ENCODE measurements at regions not wholly inside any gene's neighbourhood (a gene's known extent, or its start where the extent isn't known, plus 50 kb on each side); places are given as distances from the start of the nearest gene placed in this dataset.

GRCh38 chr14:65303899-65304222 lies 108.7 kb upstream of the FUT8 start:
- Histone ChIP-seq H2BK15ac (ENCODE audit: low read depth, low read length) (no peak overlapping the region), H2AK5ac (ENCODE audit: low read depth, low read length) (no peak overlapping the region), H2BK120ac (ENCODE audit: low read depth, low read length) (peak overlapping the region; percentile 53; the same call in 1 of the 2 replicates), H3K18ac (ENCODE audit: low read depth, low read length) (no peak overlapping the region), H3K79me1 (ENCODE audit: low read depth in 1 of 2, low read length in 2 of 2) (no peaks in the 10 kb centered on the region), H2AK9ac (replicated peaks; ENCODE audit: low read depth, low read length, poor library complexity) (peak overlapping the region; percentile 56), H3K27me3 (ENCODE audit: control insufficient read depth, insufficient read depth, low read length) (no peaks in the 10 kb centered on the region), H3K4ac (ENCODE audit: low read depth, low read length) (peak overlapping the region; percentile 15; the same call in 1 of the 2 replicates), H4K5ac (ENCODE audit: low read depth, low read length) (no peak overlapping the region), H3K14ac (replicated peaks; ENCODE audit: low read depth, low read length) (peak overlapping the region; percentile 53; the same call in 1 of the 2 replicates), H3K36me3 (ENCODE audit: control insufficient read depth, insufficient read depth, low read length) (no peaks in the 10 kb centered on the region), H3K4me3 (ENCODE audit: insufficient read depth, low read depth, low read length) (no peak overlapping the region), H3K9ac (ENCODE audit: low read depth, low read length) (no peak overlapping the region), H3K23ac (ENCODE audit: low read depth, low read length) (no peak overlapping the region), H3K4me1 (ENCODE audit: control insufficient read depth, insufficient read depth, low read length) (peaks cover 3% of the 10 kb centered on the region; the same call in 1 of the 2 replicates), H2BK20ac (ENCODE audit: low read depth, low read length) (peak overlapping the region; percentile 41; the same call in 1 of the 2 replicates), H3K9me3 (ENCODE audit: control insufficient read depth, insufficient read depth, low read length) (no peaks in the 10 kb centered on the region), H4K91ac (ENCODE audit: insufficient read depth, low read depth, low read length) (no peak overlapping the region; the same call in 1 of the 2 replicates), H4K20me1 (ENCODE audit: insufficient read depth, low read length) (no peaks in the 10 kb centered on the region), H3K9me1 (ENCODE audit: insufficient read depth, low read length) (no peaks in the 10 kb centered on the region), H3K27ac (ENCODE audit: insufficient read depth, low read length) (no peak overlapping the region), H3K56ac (ENCODE audit: extremely low read depth, insufficient read depth, low read length) (no peak overlapping the region), H2AFZ (replicated peaks; ENCODE audit: low read length, poor library complexity) (peak overlapping the region; percentile 72), H4K8ac (ENCODE audit: low read depth in 2 of 2, low read length in 2 of 2) (peak overlapping the region in 1 of 2 experiments; percentile 58; a peak in 1 of 4 replicates), H3K4me2 (ENCODE audit: low read depth, low read length) (no peak overlapping the region), H2BK5ac (ENCODE audit: low read depth, low read length, poor library complexity, severe bottlenecking) (no peak overlapping the region)
- in situ Hi-C loops (cut with MboI; ENCODE audit: low sequenced_read_pairs), result no loop called here
- 0% methylated on average over 1 of the region's 6 CpGs; no CpG with 5 or more reads in 1 of the 2 experiments for WGBS, 2 experiments (ENCODE audit: extremely low coverage in 2 of 2, insufficient read length in 1 of 2)
- DNase-seq (no peak), ATAC-seq (ENCODE audit: low read depth) (peak; percentile 46; the same call in 1 of the 2 replicates)
- dilution Hi-C loops (cut with HindIII; ENCODE audit: low sequenced_read_pairs, unreplicated experiment), result no loop called here
- CTCF ChIA-PET, result no interaction called here
- TF ChIP-seq FOS (IDR thresholded peaks at IDR 0.05; ENCODE audit: low read depth, low read length) (no peak), CEBPB (IDR thresholded peaks at IDR 0.05; ENCODE audit: low read depth, low read length) (no peak), SMC3 (IDR thresholded peaks at IDR 0.05; ENCODE audit: low read depth, low read length) (no peak)
- BruUV-seq (replicated peaks), result no TSS peak
- POLR2A ChIA-PET (ENCODE audit: unreplicated experiment), result no interaction called here
- intact Hi-C loops (cut with micrococcal nuclease), result no loop called here

All from IMR-90 (cell line).